ENCODE measurements at regions not wholly inside any gene's neighbourhood (a gene's known extent, or its start where the extent isn't known, plus 50 kb on each side); places are given as distances from the start of the nearest gene placed in this dataset.

GRCh38 chr2:180158961-180159360, 151.9 kb upstream of the CWC22 start:
- TF ChIP-seq CTCF (IDR thresholded peaks at IDR 0.05; ENCODE audit: insufficient read depth, low read length, poor library complexity, severe bottlenecking) (no peak), EZH2phosphoT487 (conservative IDR thresholded peaks at IDR 0.05; ENCODE audit: low read length) (no peak)

All from SU-DHL-6 (cell line).